ENCODE measurements at regions not wholly inside any gene's neighbourhood (a gene's known extent, or its start where the extent isn't known, plus 50 kb on each side); places are given as distances from the start of the nearest gene placed in this dataset.

DNA sequence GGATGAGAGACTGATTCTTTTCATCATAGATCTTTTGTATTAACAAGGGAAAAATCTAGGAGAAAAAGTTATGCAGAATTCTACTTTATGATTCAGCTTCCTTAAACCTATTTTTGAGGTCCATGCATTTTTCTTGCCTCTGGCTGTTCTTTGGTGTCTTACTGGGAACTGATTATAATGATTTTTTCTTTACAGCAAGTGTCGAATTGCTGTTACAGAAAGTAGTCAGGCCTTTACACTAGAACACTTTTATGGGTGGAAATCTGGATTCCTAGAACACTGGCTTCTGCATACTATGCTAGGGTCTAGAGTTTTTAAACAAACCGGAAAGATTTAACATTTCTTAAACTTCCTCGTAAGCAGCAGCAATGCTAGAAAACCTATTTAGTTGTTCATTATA, 302.6 kb downstream of the NUP35 start:
- H3K4me3 ChIP-seq (ENCODE audit: low read depth, low read length): no peak overlapping the region
- TF ChIP-seq, protein P1, sequence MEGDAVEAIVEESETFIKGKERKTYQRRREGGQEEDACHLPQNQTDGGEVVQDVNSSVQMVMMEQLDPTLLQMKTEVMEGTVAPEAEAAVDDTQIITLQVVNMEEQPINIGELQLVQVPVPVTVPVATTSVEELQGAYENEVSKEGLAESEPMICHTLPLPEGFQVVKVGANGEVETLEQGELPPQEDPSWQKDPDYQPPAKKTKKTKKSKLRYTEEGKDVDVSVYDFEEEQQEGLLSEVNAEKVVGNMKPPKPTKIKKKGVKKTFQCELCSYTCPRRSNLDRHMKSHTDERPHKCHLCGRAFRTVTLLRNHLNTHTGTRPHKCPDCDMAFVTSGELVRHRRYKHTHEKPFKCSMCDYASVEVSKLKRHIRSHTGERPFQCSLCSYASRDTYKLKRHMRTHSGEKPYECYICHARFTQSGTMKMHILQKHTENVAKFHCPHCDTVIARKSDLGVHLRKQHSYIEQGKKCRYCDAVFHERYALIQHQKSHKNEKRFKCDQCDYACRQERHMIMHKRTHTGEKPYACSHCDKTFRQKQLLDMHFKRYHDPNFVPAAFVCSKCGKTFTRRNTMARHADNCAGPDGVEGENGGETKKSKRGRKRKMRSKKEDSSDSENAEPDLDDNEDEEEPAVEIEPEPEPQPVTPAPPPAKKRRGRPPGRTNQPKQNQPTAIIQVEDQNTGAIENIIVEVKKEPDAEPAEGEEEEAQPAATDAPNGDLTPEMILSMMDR (conservative IDR thresholded peaks at IDR 0.05; ENCODE audit: low read depth, low read length): no peak
- no peak for DNase-seq (ENCODE audit: low read depth)

DNA sequence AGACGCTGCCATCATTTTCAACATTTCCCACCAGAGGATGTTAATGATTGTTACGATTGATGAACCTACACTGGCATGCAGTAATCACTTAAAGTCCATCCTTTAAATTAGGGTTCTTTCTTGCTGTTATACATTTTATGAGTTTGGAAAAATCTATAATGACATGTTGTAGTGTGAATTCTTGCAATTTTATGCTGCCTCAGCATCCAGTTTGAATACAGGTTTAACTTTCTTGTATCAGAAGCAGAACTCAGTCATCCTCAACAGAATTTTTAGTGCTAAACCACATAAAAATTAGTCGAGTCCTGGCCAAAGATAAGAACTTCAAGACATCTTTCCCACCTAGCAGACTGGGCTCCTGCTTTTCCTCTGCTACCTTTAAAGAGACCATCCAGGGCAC, 303.3 kb downstream of the NUP35 start:
- DNase-seq (ENCODE audit: low read depth): no peak
- H3K4me3 ChIP-seq (ENCODE audit: low read depth, low read length): no peak overlapping the region
- TF ChIP-seq, protein P1 (conservative IDR thresholded peaks at IDR 0.05; ENCODE audit: low read depth, low read length): no peak

DNA sequence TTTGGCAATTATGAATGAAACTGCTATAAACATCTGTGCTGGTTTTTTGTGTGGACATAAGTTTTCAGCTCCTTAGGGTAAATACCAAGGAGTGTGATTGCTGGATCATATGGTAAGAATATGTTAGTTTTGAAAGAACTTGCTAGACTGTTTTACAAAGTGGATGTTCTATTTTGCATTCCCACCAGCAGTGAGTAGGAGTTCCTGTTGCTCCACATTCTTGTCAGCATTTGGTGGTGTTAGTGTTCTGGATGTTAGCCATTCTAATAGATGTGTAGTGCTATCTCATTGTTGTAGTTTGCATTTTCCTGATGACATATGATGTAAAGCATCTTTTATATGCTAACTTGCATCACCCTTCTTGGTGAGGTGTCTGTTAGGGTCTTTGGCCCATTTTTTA, 304.6 kb downstream of the NUP35 start:
- H3K4me3 ChIP-seq (ENCODE audit: low read depth, low read length): no peak overlapping the region
- no peak for DNase-seq (ENCODE audit: low read depth)
- TF ChIP-seq, protein P1 (conservative IDR thresholded peaks at IDR 0.05; ENCODE audit: low read depth, low read length): no peak

DNA sequence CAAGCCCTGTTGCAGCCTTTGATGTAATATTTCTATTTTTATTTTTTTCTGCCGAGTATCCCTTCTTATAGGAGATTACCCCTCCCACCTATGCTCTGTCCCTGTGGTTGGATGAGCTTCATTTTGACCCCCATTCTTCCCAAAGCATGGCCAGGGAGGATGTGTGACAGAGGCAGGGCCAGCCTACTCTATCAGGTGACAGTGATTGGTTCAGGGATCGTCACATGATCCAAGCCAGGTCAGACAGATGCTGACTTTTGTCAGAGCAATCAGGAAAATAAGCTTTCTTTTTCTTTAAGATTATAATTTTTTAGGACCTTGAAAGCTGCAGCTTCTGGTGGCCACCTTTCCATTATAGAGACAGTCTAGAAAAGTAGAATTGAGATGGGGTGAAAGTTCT, 314.3 kb downstream of the NUP35 start:
- TF ChIP-seq, protein P1 (conservative IDR thresholded peaks at IDR 0.05; ENCODE audit: low read depth, low read length): no peak
- no peak for DNase-seq (ENCODE audit: low read depth)
- H3K4me3 ChIP-seq (ENCODE audit: low read depth, low read length): no peak overlapping the region

DNA sequence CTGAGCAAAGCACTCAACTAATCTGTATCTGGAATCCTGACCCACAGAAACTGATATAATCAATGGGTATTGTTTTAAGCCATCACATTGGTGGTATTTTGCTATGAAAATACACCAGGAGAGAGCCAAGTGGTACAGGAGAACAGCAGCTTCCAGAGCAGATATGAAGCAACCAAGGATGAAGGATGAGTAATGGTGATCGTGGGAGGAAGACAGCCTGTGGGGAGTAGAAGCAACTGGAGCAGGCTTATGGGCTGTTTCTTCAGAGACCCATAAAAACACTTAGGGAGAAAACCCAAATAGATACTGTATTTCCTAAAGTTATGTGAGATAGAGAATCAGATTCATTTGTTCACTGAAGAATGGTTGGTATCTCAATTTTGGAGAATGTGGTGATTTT, 330.8 kb downstream of the NUP35 start:
- no peak for DNase-seq (ENCODE audit: low read depth)
- TF ChIP-seq, protein P1 (conservative IDR thresholded peaks at IDR 0.05; ENCODE audit: low read depth, low read length): no peak
- no peak overlapping the region for H3K4me3 ChIP-seq (ENCODE audit: low read depth, low read length)

DNA sequence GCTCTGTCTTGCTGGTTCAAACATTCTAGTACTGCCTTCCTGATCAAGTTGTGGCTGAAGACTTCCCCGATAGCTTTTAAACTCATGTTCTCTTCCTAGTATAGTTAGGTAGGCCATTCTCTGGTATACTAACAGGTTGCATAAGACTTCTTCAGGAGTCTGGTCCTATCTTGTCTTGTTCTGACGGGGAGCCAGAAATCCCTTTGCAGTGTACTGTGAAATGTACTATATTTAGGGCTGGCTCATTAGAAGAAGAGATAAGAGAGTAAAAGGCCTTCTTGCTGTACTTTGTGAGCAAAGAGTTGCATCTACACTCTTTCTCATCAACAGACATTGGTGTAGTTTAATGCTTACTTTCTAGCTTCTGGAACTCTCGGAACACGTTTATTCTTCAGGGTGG, 331.9 kb downstream of the NUP35 start:
- no peak overlapping the region for H3K4me3 ChIP-seq (ENCODE audit: low read depth, low read length)
- DNase-seq (ENCODE audit: low read depth): no peak
- TF ChIP-seq, protein P1 (conservative IDR thresholded peaks at IDR 0.05; ENCODE audit: low read depth, low read length): no peak

DNA sequence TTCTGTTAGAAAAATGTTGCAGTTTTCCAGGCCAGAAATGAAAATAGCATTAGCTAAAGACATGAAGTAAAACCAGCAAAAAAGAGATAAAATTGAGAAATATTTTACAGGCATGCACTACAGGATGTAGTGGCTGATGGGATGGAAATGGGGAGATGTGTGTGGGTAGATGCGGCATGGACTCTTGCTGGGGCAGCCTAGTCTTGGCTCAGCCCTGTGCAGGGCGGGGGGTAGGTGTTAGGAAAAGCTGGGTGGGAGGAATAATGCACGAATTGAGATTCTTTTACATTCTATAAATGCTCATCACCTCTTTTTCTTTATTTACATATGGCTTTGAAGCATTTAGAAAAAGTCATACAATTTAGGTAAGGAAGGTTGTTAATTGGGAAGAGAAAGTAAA, 334.2 kb downstream of the NUP35 start:
- DNase-seq (ENCODE audit: low read depth): no peak
- TF ChIP-seq, protein P1 (conservative IDR thresholded peaks at IDR 0.05; ENCODE audit: low read depth, low read length): no peak
- H3K4me3 ChIP-seq (ENCODE audit: low read depth, low read length): no peak overlapping the region

Data from choroid plexus epithelial cell (primary cell).